ENCODE measurements at regions not wholly inside any gene's neighbourhood (a gene's known extent, or its start where the extent isn't known, plus 50 kb on each side); places are given as distances from the start of the nearest gene placed in this dataset.

- peaks cover 18% of the 10 kb centered on the region for H3K27me3 Mint-ChIP-seq
- H3K4me1 Mint-ChIP-seq = no peaks in the 10 kb centered on the region
- ChIA-PET CTCF (interaction anchor here (1.1 kb wide), 1 partner anchor 38 kb away, joined by 3 read pairs; no protein-coding TSS in a partner anchor), POLR2A (no interaction called here)
- intact Hi-C loops (cut with micrococcal nuclease) = no loop called here
- H3K4me3 Mint-ChIP-seq = no peak overlapping the region
- no peaks in the 10 kb centered on the region for H3K36me3 Mint-ChIP-seq (ENCODE audit: low read depth)
- no peak for DNase-seq
- no peak for TF ChIP-seq CTCF (IDR thresholded peaks at IDR 0.05)
- H3K9me3 Mint-ChIP-seq = no peaks in the 10 kb centered on the region
- ATAC-seq (ENCODE audit: low read depth) = no peak
- no peak overlapping the region for H3K27ac Mint-ChIP-seq
Measured at GRCh38 chr1:61012341-61012761, 70.0 kb upstream of the NFIA start.

GRCh38 chr1:61011561-61012263, 70.6 kb upstream of the NFIA start:
- TF ChIP-seq CTCF (IDR thresholded peaks at IDR 0.05) = no peak
- Mint-ChIP-seq H3K36me3 (ENCODE audit: low read depth) (no peaks in the 10 kb centered on the region), H3K9me3 (no peaks in the 10 kb centered on the region), H3K4me3 (no peak overlapping the region), H3K27ac (no peak overlapping the region), H3K4me1 (no peaks in the 10 kb centered on the region), H3K27me3 (peaks cover 16% of the 10 kb centered on the region)
- ChIA-PET POLR2A (no interaction called here), CTCF (no interaction called here)
- intact Hi-C loops (cut with micrococcal nuclease) = no loop called here
- DNase-seq (no peak), ATAC-seq (ENCODE audit: low read depth) (no peak)

GRCh38 chr1:61007534-61008364, 74.6 kb upstream of the NFIA start:
- DNase-seq = no peak
- ChIA-PET CTCF (no interaction called here), POLR2A (no interaction called here)
- no peak for ATAC-seq (ENCODE audit: low read depth)
- H3K9me3 Mint-ChIP-seq = no peaks in the 10 kb centered on the region
- H3K27me3 Mint-ChIP-seq = peaks cover 10% of the 10 kb centered on the region
- no peak overlapping the region for H3K27ac Mint-ChIP-seq
- no peak overlapping the region for H3K4me3 Mint-ChIP-seq
- TF ChIP-seq CTCF (IDR thresholded peaks at IDR 0.05) = no peak
- no peaks in the 10 kb centered on the region for H3K36me3 Mint-ChIP-seq (ENCODE audit: low read depth)
- intact Hi-C loops (cut with micrococcal nuclease) = no loop called here
- no peaks in the 10 kb centered on the region for H3K4me1 Mint-ChIP-seq

- ATAC-seq (ENCODE audit: low read depth) (no peak), DNase-seq (no peak)
- TF ChIP-seq CTCF (IDR thresholded peaks at IDR 0.05) = no peak
- ChIA-PET CTCF (no interaction called here), POLR2A (no interaction called here)
- H3K4me3 Mint-ChIP-seq = no peak overlapping the region
- H3K27me3 Mint-ChIP-seq = peaks cover 6% of the 10 kb centered on the region
- no peaks in the 10 kb centered on the region for H3K9me3 Mint-ChIP-seq
- intact Hi-C loops (cut with micrococcal nuclease) = no loop called here
- H3K4me1 Mint-ChIP-seq = no peaks in the 10 kb centered on the region
- no peak overlapping the region for H3K27ac Mint-ChIP-seq
- H3K36me3 Mint-ChIP-seq (ENCODE audit: low read depth) = no peaks in the 10 kb centered on the region
Measured at GRCh38 chr1:61005614-61006580, 76.5 kb upstream of the NFIA start.
